ENCODE measurements at regions not wholly inside any gene's neighbourhood (a gene's known extent, or its start where the extent isn't known, plus 50 kb on each side); places are given as distances from the start of the nearest gene placed in this dataset.
A peak's percentile ranks its signal among the peaks of the same experiment; 100 is the strongest.

DNA sequence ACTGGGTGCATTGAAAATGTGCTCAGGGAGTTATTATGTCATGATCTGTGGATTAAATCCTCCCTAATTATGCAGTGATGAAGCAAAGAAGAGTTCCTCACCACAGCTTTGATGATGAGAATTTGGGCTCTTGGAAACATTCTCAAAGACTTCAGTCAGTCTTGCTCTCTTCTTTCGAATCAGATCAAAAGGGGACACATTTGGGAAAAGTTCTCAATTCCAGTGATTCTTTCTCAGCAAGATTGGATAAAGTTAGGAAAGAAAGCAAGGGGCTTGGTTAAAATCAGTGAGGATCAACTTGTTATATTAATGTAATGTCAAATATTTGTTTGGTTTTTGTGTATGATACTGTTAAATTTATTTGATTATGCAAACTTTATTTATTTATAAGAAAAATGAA is 411.3 kb upstream of the ACTBL2 start:
- no peak for DNase-seq (ENCODE audit: low spot score)
- no peaks in the 10 kb centered on the region for H3K4me1 ChIP-seq (ENCODE audit: control insufficient read depth in 1 of 2, low read depth in 2 of 2)
- no peak for ATAC-seq (ENCODE audit: insufficient number of reproducible peaks, low FRiP score, low read depth)
- no peaks in the 10 kb centered on the region for H3K27me3 ChIP-seq (replicated peaks; ENCODE audit: insufficient read depth)
- TF ChIP-seq CTCF (IDR thresholded peaks at IDR 0.05): no peak
- H3K36me3 ChIP-seq: no peaks in the 10 kb centered on the region
- no peaks in the 10 kb centered on the region for H3K9me3 ChIP-seq
- H3K27ac ChIP-seq: no peak overlapping the region
- no peak overlapping the region for H3K4me3 ChIP-seq

DNA sequence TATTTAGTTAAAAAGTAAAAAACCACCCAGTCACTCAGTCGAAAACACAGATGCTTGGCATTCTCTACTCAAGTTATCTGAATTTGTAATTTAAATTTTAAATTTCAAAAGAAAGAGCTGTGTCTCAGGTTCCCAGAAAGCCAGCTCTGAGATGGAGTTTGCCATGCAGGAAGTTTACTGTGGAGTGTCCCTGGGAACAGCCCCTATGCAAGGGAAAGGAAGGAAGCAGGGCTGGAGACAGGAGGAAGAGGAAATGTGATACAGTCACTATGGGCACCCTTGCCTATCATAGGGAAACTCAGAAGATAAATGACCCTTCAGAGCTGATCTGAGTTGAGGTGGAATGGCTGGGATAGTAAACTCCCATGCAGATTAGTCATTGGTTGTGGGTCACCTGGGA is 408.8 kb upstream of the ACTBL2 start:
- no peak for ATAC-seq (ENCODE audit: insufficient number of reproducible peaks, low FRiP score, low read depth)
- no peak for DNase-seq (ENCODE audit: low spot score)
- H3K27me3 ChIP-seq (replicated peaks; ENCODE audit: insufficient read depth): no peaks in the 10 kb centered on the region
- no peak overlapping the region for H3K4me3 ChIP-seq
- H3K36me3 ChIP-seq: no peaks in the 10 kb centered on the region
- no peaks in the 10 kb centered on the region for H3K9me3 ChIP-seq
- H3K27ac ChIP-seq: no peak overlapping the region
- no peaks in the 10 kb centered on the region for H3K4me1 ChIP-seq (ENCODE audit: control insufficient read depth in 1 of 2, low read depth in 2 of 2)
- TF ChIP-seq CTCF (IDR thresholded peaks at IDR 0.05): no peak

GRCh38 chr5:57889558-57889957 is 406.9 kb upstream of the ACTBL2 start:
- Histone ChIP-seq H3K4me3 (no peak overlapping the region), H3K9me3 (no peaks in the 10 kb centered on the region), H3K27ac (no peak overlapping the region), H3K27me3 (replicated peaks; ENCODE audit: insufficient read depth) (no peaks in the 10 kb centered on the region), H3K36me3 (no peaks in the 10 kb centered on the region), H3K4me1 (ENCODE audit: control insufficient read depth in 1 of 2, low read depth in 2 of 2) (no peaks in the 10 kb centered on the region)
- no peak for DNase-seq (ENCODE audit: low spot score)
- no peak for TF ChIP-seq CTCF (IDR thresholded peaks at IDR 0.05)
- no peak for ATAC-seq (ENCODE audit: insufficient number of reproducible peaks, low FRiP score, low read depth)

DNA sequence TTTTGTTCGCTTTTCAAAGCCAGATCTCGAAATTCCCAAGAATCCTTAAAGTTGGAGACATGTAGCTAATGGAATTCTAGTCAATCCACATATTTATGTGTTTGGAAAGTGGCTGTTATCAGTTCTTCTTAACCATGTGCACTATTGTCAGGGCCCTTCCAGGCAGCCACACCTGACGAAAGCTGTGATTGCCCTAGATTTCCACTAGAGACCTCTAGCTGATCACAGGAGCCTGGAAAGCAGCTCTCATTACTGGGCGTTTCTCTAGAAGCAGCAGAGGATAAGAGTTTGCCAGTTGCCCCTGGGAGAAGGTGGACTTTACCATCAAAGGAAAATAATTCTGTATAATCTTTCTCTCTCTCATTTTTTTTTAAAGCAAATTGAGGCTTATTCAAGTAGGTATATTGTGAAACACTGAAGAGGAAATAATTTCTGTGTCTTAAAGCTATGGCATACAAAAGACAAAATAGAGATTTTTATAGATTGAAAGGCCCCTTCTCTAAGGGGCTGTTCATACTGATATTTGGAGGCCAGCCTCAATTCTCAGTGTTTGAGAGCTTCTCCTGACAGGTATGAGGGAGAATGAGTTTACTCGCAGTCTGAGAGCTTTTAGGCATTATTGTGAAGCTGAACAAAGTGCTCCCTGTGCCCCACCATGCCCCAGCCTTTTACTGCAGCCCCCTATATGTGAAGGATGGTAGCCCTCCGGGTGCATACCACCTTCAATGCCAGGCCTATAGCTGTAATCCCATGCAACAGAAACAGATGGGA is 405.4 kb upstream of the ACTBL2 start:
- Histone ChIP-seq H3K4me3 (no peak overlapping the region), H3K4me1 (ENCODE audit: control insufficient read depth in 1 of 2, low read depth in 2 of 2) (no peaks in the 10 kb centered on the region), H3K27ac (no peak overlapping the region), H3K9me3 (no peaks in the 10 kb centered on the region), H3K27me3 (replicated peaks; ENCODE audit: insufficient read depth) (no peaks in the 10 kb centered on the region), H3K36me3 (no peaks in the 10 kb centered on the region)
- no peak for DNase-seq (ENCODE audit: low spot score)
- ATAC-seq (ENCODE audit: insufficient number of reproducible peaks, low FRiP score, low read depth): peak; percentile 74
- TF ChIP-seq CTCF (IDR thresholded peaks at IDR 0.05): peak; percentile 57

- ATAC-seq (ENCODE audit: insufficient number of reproducible peaks, low FRiP score, low read depth): no peak
- no peak for TF ChIP-seq CTCF (IDR thresholded peaks at IDR 0.05)
- H3K36me3 ChIP-seq: no peaks in the 10 kb centered on the region
- no peaks in the 10 kb centered on the region for H3K4me1 ChIP-seq (ENCODE audit: control insufficient read depth in 1 of 2, low read depth in 2 of 2)
- no peak overlapping the region for H3K27ac ChIP-seq
- no peaks in the 10 kb centered on the region for H3K27me3 ChIP-seq (replicated peaks; ENCODE audit: insufficient read depth)
- no peaks in the 10 kb centered on the region for H3K9me3 ChIP-seq
- no peak overlapping the region for H3K4me3 ChIP-seq
- DNase-seq (ENCODE audit: low spot score): no peak
Observed at GRCh38 chr5:57884346-57885102, 401.9 kb upstream of the ACTBL2 start.
